GM18858 (cell line): ENCODE measurements at regions not wholly inside any gene's neighbourhood (a gene's known extent, or its start where the extent isn't known, plus 50 kb on each side); places are given as distances from the start of the nearest gene placed in this dataset.

Source experiments
- ATAC-seq: cut with Tn5 transposase; IDR thresholded peaks from one replicate; pipeline ENCODE4 v1.9.1; 2021; ENCODE audit not compliant: unreplicated experiment

DNA sequence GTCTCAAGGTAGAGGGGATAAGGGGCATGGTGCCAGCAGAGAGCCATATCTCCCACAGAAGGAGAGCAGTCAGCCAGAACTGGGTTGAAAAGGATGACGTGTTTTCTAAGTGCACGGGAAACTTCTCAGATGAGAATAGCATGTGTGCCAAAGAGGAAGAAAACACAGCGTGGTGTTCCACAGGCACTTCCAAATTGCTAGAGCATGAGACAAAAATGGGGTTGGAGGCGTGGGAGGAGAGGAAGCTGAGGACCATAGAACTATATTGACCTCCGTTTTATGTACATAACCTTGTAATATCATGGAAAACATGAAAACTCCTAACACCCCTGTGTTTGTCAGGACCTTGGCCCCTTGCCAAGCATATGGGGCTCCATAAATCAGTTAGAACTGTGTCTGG lies 682.7 kb upstream of the RAB6C start:
- ATAC-seq, result no peak

- ATAC-seq, result no peak
Observed at GRCh38 chr2:129297430-129297829, 682.0 kb upstream of the RAB6C start.

- ATAC-seq, result no peak
Observed at GRCh38 chr2:129299338-129299737, 680.1 kb upstream of the RAB6C start.

DNA sequence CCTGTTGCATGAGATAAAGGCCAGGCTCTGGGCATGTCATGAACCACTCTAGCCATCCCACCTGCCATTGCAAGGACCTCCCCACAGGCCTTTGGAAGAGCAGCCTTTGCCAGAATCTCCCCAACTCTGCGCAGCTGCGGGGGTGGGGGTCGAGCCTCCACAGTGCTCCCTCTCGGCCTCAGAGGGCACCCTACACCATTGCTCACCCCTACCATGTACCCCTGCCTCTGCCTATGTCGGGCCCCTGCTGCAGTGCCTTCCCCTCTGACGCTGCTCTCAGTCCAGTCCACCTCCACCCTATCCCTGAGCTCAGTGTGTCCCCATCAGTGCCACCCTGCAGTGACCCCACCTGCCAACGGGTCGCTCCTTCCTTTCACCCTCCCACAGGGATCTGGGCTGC lies 679.7 kb upstream of the RAB6C start:
- no peak for ATAC-seq

DNA sequence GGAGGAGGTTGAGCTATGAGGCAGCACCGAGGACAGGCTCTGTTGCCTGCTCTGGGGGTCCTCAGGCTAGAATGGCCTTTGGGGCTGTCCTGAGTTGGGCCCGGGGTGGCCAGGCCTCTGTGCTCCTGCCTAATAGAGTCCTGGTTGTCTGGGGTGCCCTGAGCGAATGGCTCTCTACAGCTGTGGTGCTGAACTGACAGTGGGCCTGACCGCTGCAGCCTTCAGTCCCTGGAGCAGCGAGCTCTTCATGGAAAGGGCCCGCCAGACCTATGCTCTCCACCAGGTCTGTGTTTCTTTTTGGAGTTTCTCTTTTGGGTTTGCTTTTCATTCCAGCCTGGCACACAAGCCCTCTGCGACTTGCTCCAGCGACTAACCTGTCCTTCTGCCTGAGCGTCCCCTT lies 679.0 kb upstream of the RAB6C start:
- no peak for ATAC-seq

- no peak for ATAC-seq
Observed at GRCh38 chr2:129301431-129301913, 678.0 kb upstream of the RAB6C start.

GRCh38 chr2:129302106-129302505 lies 677.4 kb upstream of the RAB6C start:
- no peak for ATAC-seq

GRCh38 chr2:129302561-129303183 lies 676.8 kb upstream of the RAB6C start:
- no peak for ATAC-seq

- no peak for ATAC-seq
Observed at GRCh38 chr2:129314120-129314519, 665.3 kb upstream of the RAB6C start.

GRCh38 chr2:129318581-129319421 lies 660.7 kb upstream of the RAB6C start:
- ATAC-seq, result no peak

- ATAC-seq, result no peak
Observed at GRCh38 chr2:129319422-129319717, 660.1 kb upstream of the RAB6C start.

- no peak for ATAC-seq
Observed at GRCh38 chr2:129320288-129320687, 659.2 kb upstream of the RAB6C start.

DNA sequence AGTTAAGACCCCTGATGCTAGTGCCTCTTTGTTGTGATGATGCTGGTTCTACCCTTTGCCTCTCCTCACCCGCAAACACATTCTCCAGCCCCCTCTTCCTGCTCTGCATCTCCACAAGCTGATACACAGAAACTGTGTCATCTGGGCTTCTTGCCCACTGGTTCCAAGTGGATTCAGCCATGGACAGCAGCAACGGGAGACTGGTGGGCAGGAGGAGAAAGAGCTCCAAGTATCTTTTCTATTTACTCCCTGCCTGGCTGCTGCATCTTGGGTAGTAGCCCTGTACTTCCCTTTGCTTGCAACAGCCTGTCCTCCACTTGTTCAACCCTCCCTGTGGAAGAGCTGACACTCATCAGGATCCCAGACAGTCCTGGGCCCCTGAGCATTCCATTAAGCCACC lies 655.1 kb upstream of the RAB6C start:
- ATAC-seq, result no peak

DNA sequence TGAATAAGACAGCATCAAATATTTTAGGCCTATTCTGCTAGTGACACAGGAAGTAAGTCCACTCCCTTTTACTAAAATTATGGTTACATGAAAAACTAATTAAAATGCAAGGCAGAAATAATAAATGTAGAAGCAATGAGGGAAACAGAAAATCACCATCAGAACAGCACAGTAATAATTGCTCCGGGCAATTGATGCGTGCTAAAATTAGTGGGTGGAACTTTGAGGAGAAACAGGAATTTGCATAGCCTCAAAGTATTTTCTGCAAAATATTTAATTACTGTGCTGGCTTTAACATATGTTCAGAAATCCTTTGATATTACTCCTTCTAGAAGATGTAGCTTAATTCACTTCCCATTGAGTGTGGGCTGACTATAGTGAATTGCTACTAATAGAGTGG lies 654.3 kb upstream of the RAB6C start:
- no peak for ATAC-seq

DNA sequence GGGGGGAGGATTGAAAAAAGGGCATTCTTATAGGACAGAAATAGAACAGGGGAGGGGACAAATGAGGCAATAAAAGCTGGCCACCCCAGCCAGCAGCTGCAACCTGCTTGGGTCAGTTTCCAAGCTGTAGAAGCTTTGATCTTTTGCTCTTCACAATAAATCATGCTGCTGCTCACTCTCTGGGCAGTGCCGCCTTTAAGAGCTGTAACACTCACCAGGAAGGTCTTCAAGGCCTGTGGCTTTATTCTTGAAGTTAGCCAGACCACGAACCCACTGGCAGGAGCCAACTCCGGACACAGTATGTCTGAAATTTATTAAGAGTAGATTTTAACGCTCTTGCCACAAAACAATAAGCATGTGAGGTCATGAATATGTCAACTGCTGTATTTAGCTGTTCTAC lies 649.9 kb upstream of the RAB6C start:
- ATAC-seq, result no peak

DNA sequence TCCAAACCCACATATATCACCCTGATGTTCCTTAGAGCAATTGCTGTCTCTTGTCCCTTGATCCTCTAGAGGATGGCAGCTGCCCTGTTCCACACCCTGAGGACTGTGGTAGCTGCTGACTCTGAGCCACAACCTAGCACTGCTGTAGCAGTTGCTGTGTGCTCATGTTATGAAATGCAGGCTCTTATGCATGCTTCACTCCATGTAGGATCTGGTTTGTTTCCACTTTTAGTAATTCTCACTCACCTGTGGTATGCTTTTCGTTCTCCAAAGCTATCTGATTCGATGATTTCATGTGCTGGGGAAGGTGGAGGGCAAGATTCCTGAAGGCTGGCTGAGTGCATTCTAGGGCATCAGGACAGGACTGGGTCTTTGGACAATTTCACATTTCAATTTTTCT lies 649.0 kb upstream of the RAB6C start:
- ATAC-seq, result no peak

DNA sequence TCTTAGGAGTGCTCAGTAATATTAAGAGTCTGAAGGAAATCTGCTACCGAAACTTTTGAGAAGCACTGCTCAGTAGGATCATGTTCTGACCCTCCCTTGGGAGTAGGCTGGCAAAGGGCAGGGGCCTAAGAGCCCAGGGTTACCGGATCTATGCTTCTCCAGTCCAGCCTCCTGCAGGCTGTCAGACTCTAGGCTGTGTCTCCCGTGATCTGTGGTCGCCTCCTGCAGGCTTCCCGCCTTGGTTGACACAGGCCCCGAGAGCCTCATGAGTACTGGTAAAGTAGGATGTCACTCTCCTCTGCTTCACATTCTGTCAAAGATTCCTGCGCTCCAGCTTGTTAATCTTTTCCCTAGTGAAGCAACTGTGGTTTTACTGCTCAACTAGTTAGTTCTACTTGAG lies 647.8 kb upstream of the RAB6C start:
- no peak for ATAC-seq

DNA sequence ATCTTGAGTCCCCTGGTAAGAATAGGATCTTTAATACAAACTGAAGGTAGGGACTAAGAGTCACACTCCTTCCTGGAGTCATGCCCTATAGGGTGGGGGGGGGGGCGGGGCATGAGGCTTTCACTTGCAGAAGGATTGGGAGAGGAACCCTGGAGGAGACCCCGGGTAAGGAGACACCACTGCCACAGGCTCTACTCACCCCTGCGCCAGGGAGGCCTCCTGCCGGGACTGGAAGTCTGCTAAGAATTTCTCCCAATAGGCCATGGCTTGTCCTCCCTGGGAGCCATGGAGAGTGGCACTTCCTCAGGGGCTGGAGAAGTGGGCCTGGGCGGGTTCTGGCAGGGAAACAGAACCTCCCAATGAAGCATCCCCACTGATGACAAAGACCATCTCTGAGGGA lies 645.3 kb upstream of the RAB6C start:
- ATAC-seq, result no peak

DNA sequence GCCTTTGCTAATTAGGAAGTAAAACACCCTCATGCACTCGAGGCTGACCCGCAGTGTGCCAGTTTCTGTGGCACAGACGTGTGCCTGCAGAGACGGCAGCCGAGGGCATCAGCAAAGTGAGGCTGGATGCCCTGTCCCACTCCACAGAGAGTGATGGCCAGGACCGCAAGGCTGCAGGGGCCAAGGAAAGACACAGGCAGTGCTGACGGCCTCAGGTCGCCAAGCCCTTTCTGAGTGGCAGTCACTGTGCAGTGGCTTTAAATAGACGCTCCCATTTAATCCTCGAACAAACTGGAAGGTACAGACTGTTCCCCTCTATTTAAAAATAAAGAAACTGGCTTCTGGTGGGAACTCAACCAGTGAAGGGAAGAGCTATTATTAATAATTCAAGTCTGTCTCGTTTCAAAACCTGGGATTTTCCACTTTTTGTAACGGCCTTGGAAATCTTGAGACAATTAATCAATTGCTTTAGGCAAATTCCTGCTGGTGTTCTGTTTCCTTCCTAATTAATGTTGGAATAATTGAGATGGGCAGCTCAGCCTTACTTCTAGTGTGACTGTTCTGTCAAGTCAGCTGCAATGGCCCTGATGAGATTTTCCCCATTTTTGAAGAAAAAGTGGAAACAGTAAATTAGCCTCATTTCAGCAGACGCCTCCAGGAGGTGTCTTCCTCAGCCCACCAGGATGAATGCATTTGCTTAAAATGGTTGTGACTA lies 644.6 kb upstream of the RAB6C start:
- no peak for ATAC-seq

GRCh38 chr2:129336276-129336675 lies 643.2 kb upstream of the RAB6C start:
- ATAC-seq, result no peak

DNA sequence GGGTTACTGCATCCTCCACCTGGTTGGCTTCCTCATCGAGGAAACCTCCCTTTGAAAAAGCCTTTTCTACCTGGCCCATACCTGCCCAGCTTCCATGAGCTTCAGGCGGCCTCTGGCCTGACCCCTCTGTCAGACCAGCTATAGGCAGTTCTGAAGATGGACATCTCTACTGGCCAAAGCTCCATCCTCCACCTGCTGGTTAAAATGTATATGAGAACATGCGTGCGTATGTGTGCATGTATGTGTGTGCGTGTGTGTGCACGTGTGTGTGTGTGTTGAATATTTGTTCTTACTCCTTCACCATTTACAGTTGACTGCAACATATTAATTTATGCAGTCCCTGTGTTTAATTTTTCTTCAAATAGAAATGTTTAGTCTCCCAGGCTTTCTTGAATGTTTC lies 642.4 kb upstream of the RAB6C start:
- no peak for ATAC-seq

GRCh38 chr2:129345540-129345939 lies 633.9 kb upstream of the RAB6C start:
- no peak for ATAC-seq
